PC-9 (cell line): ENCODE measurements at regions not wholly inside any gene's neighbourhood (a gene's known extent, or its start where the extent isn't known, plus 50 kb on each side); places are given as distances from the start of the nearest gene placed in this dataset.
"Not testable (repeated sequence)": the region's sequence is repeated elsewhere in the genome, so short reads cannot be mapped to it uniquely, and the experiment has no call there.

Source experiments
- BruUV-seq: library from RNA; stranded (reverse); fragments of 400-500 nt; replicated peaks from 2 replicates; lab custom pipeline; 2021; lab: Mats Ljungman, UMichigan
- CTCF ChIA-PET: fragments of 300-600 bp; sonication (Branson Sonifier 250); formaldehyde crosslinking; loops from one replicate; lab custom pipeline; 2022; ENCODE audit warnings: antibody characterized with exemption; lab: Charles Lee
- POLR2A ChIA-PET: fragments of 300-600 bp; sonication (Branson Sonifier 250); formaldehyde crosslinking; loops from one replicate; lab custom pipeline; 2022; ENCODE audit warnings: antibody characterized with exemption; ENCODE audit not compliant: unreplicated experiment; lab: Charles Lee
- DNase-seq, 2 experiments: peaks; one replicate each; pipeline versions ENCODE4 v3.0.0 to v3.0.0-alpha.2; 2015 to 2022; ENCODE audit warnings: mixed read lengths in 1 of 2
- H2AFZ ChIP-seq: fragments of 200-600 bp; sonication (generic); 2 replicates; pipeline ENCODE4 v1.8.1; 2017; ENCODE audit warnings: antibody characterized with exemption
- H3F3A ChIP-seq: fragments of 200-600 bp; sonication (generic); 2 replicates; pipeline ENCODE4 v1.8.1; 2017; ENCODE audit warnings: antibody characterized with exemption, mild to moderate bottlenecking, low read depth; ENCODE audit not compliant: insufficient read depth
- H3K27ac ChIP-seq: fragments of 200-600 bp; sonication (generic); 2 replicates; pipeline ENCODE4 v1.6.1; 2016; ENCODE audit warnings: mixed run types
- H3K27me3 ChIP-seq: fragments of 200-600 bp; sonication (generic); 2 replicates; pipeline ENCODE4 v1.6.1; 2016; ENCODE audit warnings: low read depth, mixed run types; ENCODE audit not compliant: insufficient read depth
- H3K36me3 ChIP-seq: fragments of 200-600 bp; sonication (generic); 2 replicates; pipeline ENCODE4 v1.6.1; 2016; ENCODE audit warnings: low read depth, mixed run types
- H3K4me1 ChIP-seq: fragments of 200-600 bp; sonication (generic); replicated peaks from 2 replicates; pipeline ENCODE4 v1.6.1; 2016; ENCODE audit warnings: mixed run types; ENCODE audit not compliant: insufficient read depth
- H3K4me2 ChIP-seq: fragments of 200-600 bp; sonication (generic); 2 replicates; pipeline ENCODE4 v1.6.1; 2017; ENCODE audit warnings: mixed run types
- H3K4me3 ChIP-seq: fragments of 200-600 bp; sonication (generic); 2 replicates; pipeline ENCODE4 v1.6.1; 2016; ENCODE audit warnings: mixed run types
- H3K79me2 ChIP-seq: fragments of 200-600 bp; sonication (generic); 2 replicates; pipeline ENCODE4 v1.6.1; 2017; ENCODE audit warnings: low read depth, mixed run types
- H3K9me2 ChIP-seq: fragments of 200-600 bp; sonication (generic); 2 replicates; pipeline ENCODE4 v1.8.1; 2017; ENCODE audit warnings: mild to moderate bottlenecking; ENCODE audit not compliant: insufficient read depth
- H3K9me3 ChIP-seq: fragments of 200-600 bp; sonication (generic); 2 replicates; pipeline ENCODE4 v1.8.1; 2016; ENCODE audit warnings: low read depth; ENCODE audit not compliant: insufficient read depth
- H4K20me1 ChIP-seq: fragments of 200-600 bp; sonication (generic); 2 replicates; pipeline ENCODE4 v1.8.1; 2017; ENCODE audit not compliant: insufficient read depth
- intact Hi-C: fragments of 100-400 bp; cut with micrococcal nuclease; formaldehyde crosslinking; loops from one replicate; pipeline ENCODE4 v1.10.0; 2022; ENCODE audit not compliant: unreplicated experiment

- H3K27ac ChIP-seq, CTCF ChIA-PET, H2AFZ ChIP-seq, H3K4me1 ChIP-seq, DNase-seq, BruUV-seq, H3K36me3 ChIP-seq, H3K27me3 ChIP-seq, H3K79me2 ChIP-seq, H4K20me1 ChIP-seq, H3K4me2 ChIP-seq, H3K4me3 ChIP-seq, intact Hi-C loops, H3K9me3 ChIP-seq, H3F3A ChIP-seq, H3K9me2 ChIP-seq, POLR2A ChIA-PET: not testable (repeated sequence)
These were observed 72.8 kb upstream of the CRYM start for GRCh38 chr16:21350851-21351250.

- POLR2A ChIA-PET, CTCF ChIA-PET: not testable (repeated sequence)
These were observed 71.2 kb upstream of the CRYM start for GRCh38 chr16:21349336-21349735.

GRCh38 chr16:21348815-21349214, 70.7 kb upstream of the CRYM start:
- H3K79me2 ChIP-seq, intact Hi-C loops: not testable (repeated sequence)

More at GRCh38 chr16:21349336-21349735, 71.2 kb upstream of the CRYM start:
- H3K9me2 ChIP-seq, BruUV-seq, H2AFZ ChIP-seq, intact Hi-C loops, H3F3A ChIP-seq, H3K27ac ChIP-seq, DNase-seq, H3K4me3 ChIP-seq, H3K4me1 ChIP-seq, H3K27me3 ChIP-seq, H3K4me2 ChIP-seq, H3K79me2 ChIP-seq, H3K36me3 ChIP-seq, H3K9me3 ChIP-seq, H4K20me1 ChIP-seq: not testable (repeated sequence)

GRCh38 chr16:21347538-21347937, 69.4 kb upstream of the CRYM start:
- H3K4me3 ChIP-seq, H2AFZ ChIP-seq, H3K9me3 ChIP-seq, H3K4me2 ChIP-seq, H3K9me2 ChIP-seq, BruUV-seq, H4K20me1 ChIP-seq, POLR2A ChIA-PET, H3K27ac ChIP-seq, H3F3A ChIP-seq, intact Hi-C loops, H3K36me3 ChIP-seq, H3K79me2 ChIP-seq, DNase-seq, H3K27me3 ChIP-seq, H3K4me1 ChIP-seq: not testable (repeated sequence)
- CTCF ChIA-PET: interaction anchor here (0.6 kb wide), 1 partner anchor 208 kb away, joined by 3 read pairs; no protein-coding TSS in a partner anchor

More at GRCh38 chr16:21348815-21349214, 70.7 kb upstream of the CRYM start:
- H3K4me1 ChIP-seq, H2AFZ ChIP-seq, H3K27me3 ChIP-seq, H3K9me2 ChIP-seq, CTCF ChIA-PET, H3K27ac ChIP-seq, H3K9me3 ChIP-seq, DNase-seq, H3K36me3 ChIP-seq, H3K4me3 ChIP-seq, H4K20me1 ChIP-seq, H3K4me2 ChIP-seq, H3F3A ChIP-seq, POLR2A ChIA-PET, BruUV-seq: not testable (repeated sequence)

- H3F3A ChIP-seq, H3K4me2 ChIP-seq, intact Hi-C loops, BruUV-seq, H2AFZ ChIP-seq, POLR2A ChIA-PET, H3K27me3 ChIP-seq, H3K36me3 ChIP-seq, H3K9me3 ChIP-seq, H3K4me1 ChIP-seq, H3K4me3 ChIP-seq, DNase-seq, H3K79me2 ChIP-seq, H3K9me2 ChIP-seq, H3K27ac ChIP-seq, H4K20me1 ChIP-seq: not testable (repeated sequence)
- CTCF ChIA-PET: interaction anchor here (0.6 kb wide), 1 partner anchor 208 kb away, joined by 3 read pairs; no protein-coding TSS in a partner anchor
These were observed 68.8 kb upstream of the CRYM start for GRCh38 chr16:21346756-21347491.

- CTCF ChIA-PET, H2AFZ ChIP-seq, H3K36me3 ChIP-seq, POLR2A ChIA-PET, H3F3A ChIP-seq, H3K27ac ChIP-seq, H3K4me2 ChIP-seq, H3K4me1 ChIP-seq, intact Hi-C loops, DNase-seq, H4K20me1 ChIP-seq, H3K9me2 ChIP-seq, H3K4me3 ChIP-seq, H3K79me2 ChIP-seq, BruUV-seq, H3K9me3 ChIP-seq, H3K27me3 ChIP-seq: not testable (repeated sequence)
These were observed 66.3 kb upstream of the CRYM start for GRCh38 chr16:21344361-21344912.
